BE2C (cell line): ENCODE measurements at regions not wholly inside any gene's neighbourhood (a gene's known extent, or its start where the extent isn't known, plus 50 kb on each side); places are given as distances from the start of the nearest gene placed in this dataset.

Experiments
- DNase-seq: peaks from one replicate; pipeline ENCODE4 v3.0.0-alpha.2; 2020
- H3K27me3 ChIP-seq: fragments of 250-450 bp; sonication (Bioruptor Pico); 2 replicates; pipeline ENCODE4 v1.5.1; 2020; ENCODE audit warnings: mild to moderate bottlenecking
- H3K36me3 ChIP-seq: fragments of 250-450 bp; sonication (Bioruptor Pico); 2 replicates; pipeline ENCODE4 v1.5.1; 2020; ENCODE audit warnings: mild to moderate bottlenecking
- H3K4me1 ChIP-seq: fragments of 250-450 bp; sonication (Bioruptor Pico); 2 replicates; pipeline ENCODE4 v1.5.1; 2020
- H3K4me3 ChIP-seq: 2 replicates; pipeline ENCODE4 v1.5.1; 2011; ENCODE audit warnings: low read depth, low read length
- H3K9me3 ChIP-seq: fragments of 250-450 bp; sonication (Bioruptor Pico); 2 replicates; pipeline ENCODE4 v1.5.1; 2020
- TF ChIP-seq, protein P1 (sequence below): IDR thresholded peaks from 2 replicates; pipeline ENCODE4 v1.5.1; 2012; ENCODE audit warnings: mild to moderate bottlenecking, low read depth, low read length

DNA sequence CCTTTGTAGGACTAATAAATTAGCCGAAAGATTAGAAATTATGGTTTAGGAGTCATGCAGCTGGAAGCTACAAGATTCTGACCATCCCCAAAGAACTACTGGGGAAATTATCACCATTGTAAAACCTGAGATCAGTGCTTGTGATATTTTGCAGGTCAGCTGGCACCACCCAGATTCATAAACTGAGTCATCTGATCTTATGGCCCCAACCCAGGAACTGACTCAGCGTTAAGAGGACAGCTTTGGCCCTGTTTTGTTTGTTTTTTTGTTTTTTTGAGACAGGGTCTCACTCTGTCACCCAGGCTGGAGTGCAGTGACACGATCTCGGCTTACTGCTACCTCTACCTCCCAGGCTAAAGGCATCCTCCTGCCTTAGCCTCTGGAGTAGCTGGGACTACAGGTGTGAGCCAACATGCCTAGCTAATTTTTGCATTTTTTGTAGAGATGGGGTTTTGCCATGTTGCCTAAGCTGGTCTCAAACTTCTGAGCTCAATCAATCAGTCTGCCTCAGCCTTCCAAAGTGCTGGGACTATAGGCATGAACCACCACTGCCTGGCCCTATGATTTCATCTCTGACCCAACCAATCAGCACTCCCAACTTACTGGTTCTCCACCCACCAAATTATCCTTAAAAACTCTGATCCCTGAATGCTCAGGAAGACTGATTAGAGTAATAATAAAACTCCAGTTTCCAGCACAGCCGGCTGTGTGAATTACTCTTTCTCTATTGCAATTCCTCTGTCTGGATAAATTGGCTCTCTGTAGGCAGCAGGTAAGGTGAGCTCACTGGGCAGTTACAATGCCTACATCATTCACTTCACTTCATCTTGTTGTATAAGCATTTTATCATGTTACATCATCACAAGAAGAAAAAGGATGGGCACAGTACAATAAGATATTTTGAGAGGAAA lies 79.4 kb upstream of the KSR1 start:
- H3K27me3 ChIP-seq: no peaks in the 10 kb centered on the region
- TF ChIP-seq, protein P1, sequence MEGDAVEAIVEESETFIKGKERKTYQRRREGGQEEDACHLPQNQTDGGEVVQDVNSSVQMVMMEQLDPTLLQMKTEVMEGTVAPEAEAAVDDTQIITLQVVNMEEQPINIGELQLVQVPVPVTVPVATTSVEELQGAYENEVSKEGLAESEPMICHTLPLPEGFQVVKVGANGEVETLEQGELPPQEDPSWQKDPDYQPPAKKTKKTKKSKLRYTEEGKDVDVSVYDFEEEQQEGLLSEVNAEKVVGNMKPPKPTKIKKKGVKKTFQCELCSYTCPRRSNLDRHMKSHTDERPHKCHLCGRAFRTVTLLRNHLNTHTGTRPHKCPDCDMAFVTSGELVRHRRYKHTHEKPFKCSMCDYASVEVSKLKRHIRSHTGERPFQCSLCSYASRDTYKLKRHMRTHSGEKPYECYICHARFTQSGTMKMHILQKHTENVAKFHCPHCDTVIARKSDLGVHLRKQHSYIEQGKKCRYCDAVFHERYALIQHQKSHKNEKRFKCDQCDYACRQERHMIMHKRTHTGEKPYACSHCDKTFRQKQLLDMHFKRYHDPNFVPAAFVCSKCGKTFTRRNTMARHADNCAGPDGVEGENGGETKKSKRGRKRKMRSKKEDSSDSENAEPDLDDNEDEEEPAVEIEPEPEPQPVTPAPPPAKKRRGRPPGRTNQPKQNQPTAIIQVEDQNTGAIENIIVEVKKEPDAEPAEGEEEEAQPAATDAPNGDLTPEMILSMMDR: no peak

DNA sequence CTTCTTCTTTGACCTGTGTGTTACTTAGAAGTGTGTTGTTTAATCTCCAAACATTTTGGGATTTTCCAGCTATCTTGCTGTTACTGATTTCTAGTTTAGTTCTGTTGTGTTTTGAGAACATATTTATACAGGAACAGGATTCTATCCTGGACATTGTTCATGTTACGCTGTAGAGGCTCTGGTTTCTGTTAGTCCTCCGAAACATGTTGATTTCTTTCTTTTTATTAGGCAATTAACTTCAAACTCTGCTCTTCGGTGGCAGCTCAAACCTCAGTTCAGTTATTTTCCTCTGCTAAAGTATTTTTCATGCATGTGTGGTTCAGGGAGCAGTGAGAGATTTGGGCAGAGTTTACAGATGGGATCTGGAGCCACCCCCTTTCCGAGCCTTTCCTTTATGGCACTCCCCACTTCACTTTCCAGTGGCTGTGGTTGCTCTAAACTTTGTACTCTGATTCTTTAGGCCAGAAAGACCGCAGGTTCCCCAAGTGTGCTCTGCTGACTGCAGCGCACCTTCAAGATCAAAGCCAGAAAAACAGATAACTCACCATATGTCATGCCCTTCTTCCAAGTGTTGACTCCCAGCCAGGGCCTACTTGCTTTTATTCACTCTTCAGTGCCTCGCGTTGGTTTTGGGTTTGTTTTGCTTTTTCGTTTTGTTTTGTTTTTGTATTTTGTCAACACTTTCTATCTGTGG lies 77.6 kb upstream of the KSR1 start:
- H3K4me3 ChIP-seq: no peak overlapping the region
- no peaks in the 10 kb centered on the region; the same call in 1 of the 2 replicates for H3K4me1 ChIP-seq
- H3K9me3 ChIP-seq: no peaks in the 10 kb centered on the region
- TF ChIP-seq, protein P1: no peak
- DNase-seq: no peak
- H3K27me3 ChIP-seq: no peaks in the 10 kb centered on the region
- no peaks in the 10 kb centered on the region for H3K36me3 ChIP-seq

More for the DNA sequence above, 79.4 kb upstream of the KSR1 start:
- Histone ChIP-seq H3K36me3 (no peaks in the 10 kb centered on the region), H3K4me3 (no peak overlapping the region), H3K9me3 (no peaks in the 10 kb centered on the region), H3K4me1 (no peaks in the 10 kb centered on the region; the same call in 1 of the 2 replicates)
- no peak for DNase-seq

DNA sequence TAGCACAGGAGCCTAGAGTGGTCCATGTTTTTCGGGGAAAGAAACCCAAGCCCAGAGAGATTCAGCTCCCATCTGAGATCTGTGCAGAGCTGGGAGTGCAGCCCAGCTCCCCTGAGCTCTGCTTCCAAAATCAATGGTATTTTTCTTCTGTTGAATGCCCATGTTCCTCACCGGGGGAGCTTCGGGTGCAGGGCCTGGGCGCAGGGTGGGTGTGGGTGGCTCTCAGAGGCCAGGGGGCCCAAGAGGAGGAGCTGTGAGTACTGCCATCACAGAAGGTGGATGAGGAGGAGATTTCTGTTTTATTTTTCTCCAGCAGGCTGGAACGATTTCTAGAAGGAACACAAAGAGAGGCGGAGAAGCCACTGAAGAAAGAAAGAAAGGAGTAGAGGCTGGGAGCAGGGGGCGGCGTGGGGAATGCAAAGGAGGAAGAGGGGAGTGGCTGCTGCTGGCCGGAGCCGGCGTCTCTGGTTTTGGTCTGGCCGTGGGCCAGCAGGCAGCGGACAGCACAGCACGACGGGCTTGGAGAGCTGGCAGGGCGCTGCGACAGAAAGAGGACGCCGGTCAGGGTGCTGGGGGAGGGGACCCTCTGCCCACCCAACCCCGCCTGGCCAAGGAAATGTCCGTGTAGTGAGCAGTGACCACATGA lies 76.2 kb upstream of the KSR1 start:
- peak overlapping the region; percentile 58 for H3K4me3 ChIP-seq
- no peaks in the 10 kb centered on the region for H3K27me3 ChIP-seq
- H3K4me1 ChIP-seq: no peaks in the 10 kb centered on the region; the same call in 1 of the 2 replicates
- H3K36me3 ChIP-seq: no peaks in the 10 kb centered on the region
- TF ChIP-seq, protein P1: no peak
- no peaks in the 10 kb centered on the region for H3K9me3 ChIP-seq
- peak; percentile 67 for DNase-seq

DNA sequence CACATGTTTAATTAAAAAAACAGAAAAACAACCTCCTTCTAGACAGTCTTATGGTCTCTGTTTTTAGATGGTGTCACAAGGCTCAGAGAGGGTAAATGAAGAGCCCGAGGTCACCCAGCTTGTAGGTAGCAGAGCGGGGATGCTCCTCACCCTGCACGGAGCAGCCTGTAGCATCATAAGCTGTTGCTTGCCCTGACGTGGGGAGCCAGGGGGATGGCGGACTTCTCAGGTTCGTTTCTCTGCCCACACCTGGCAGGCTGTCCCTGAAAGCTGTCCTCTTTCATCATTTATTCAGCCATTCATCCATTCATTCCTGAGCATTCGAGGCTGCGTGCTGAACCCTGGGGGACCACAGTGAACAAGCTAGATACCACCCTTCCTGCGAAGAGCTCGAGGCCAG lies 75.7 kb upstream of the KSR1 start:
- Histone ChIP-seq H3K27me3 (no peaks in the 10 kb centered on the region), H3K4me1 (no peaks in the 10 kb centered on the region; the same call in 1 of the 2 replicates), H3K36me3 (no peaks in the 10 kb centered on the region), H3K9me3 (no peaks in the 10 kb centered on the region), H3K4me3 (peak overlapping the region; percentile 58)
- TF ChIP-seq, protein P1: no peak
- DNase-seq: no peak

DNA sequence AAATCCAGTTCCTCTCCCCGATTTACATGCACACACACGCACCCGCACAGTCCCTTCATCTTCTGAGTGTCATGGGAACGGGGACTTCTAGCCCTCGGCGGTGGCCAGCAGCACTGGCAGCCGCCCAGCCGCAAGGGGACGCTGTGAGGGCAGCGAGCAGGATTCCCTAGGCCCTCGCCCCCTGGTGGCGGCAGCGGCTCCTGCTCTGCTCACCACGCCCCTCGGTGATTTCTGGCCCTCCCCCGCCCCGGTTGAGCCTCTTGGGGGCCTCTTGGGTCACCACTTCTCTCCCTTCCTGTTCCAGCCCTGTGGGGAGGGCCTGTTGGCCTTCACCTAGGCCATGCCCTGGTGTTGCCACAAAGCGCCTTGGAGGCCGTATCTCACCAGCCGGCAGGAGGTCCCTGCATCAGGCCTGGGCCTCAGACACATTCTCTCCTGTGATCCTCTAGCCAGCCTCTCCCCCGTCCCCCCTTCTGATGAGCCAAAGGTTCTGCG lies 75.2 kb upstream of the KSR1 start:
- no peaks in the 10 kb centered on the region for H3K9me3 ChIP-seq
- TF ChIP-seq, protein P1: peak; percentile 98
- H3K4me1 ChIP-seq: no peaks in the 10 kb centered on the region; the same call in 1 of the 2 replicates
- DNase-seq: peak; percentile 84
- H3K36me3 ChIP-seq: no peaks in the 10 kb centered on the region
- H3K27me3 ChIP-seq: no peaks in the 10 kb centered on the region
- peak overlapping the region; percentile 58 for H3K4me3 ChIP-seq
